K562 (cell line): ENCODE measurements at regions not wholly inside any gene's neighbourhood (a gene's known extent, or its start where the extent isn't known, plus 50 kb on each side); places are given as distances from the start of the nearest gene placed in this dataset.
A peak's percentile ranks its signal among the peaks of the same experiment; 100 is the strongest.

Experiments
- CEBPZ ChIP-seq: fragments of 150-350 bp; IDR thresholded peaks from 2 replicates; pipeline ENCODE4 v1.6.1; 2014; ENCODE audit warnings: low read depth, mild to moderate bottlenecking, low read length, borderline replicate concordance
- ETV5 ChIP-seq: sonication (generic); formaldehyde crosslinking; IDR thresholded peaks from 2 replicates; pipeline ENCODE4 v1.4.0; 2020; ENCODE audit warnings: low read depth, mild to moderate bottlenecking, missing genetic modification reagents
- MYC ChIP-seq, 2 experiments: fragments of 250-450 bp in 1 of 2; sonication (Bioruptor Pico) in 1 of 2; IDR thresholded peaks; 2 replicates each; pipeline versions ENCODE4 v1.5.1 to v1.6.1; 2012 to 2021; ENCODE audit warnings: low read depth in 2 of 2, borderline replicate concordance in 1 of 2, improper control_type of control experiment in 1 of 2, low read length in 1 of 2, mild to moderate bottlenecking in 1 of 2, moderate library complexity in 1 of 2
- RBFOX2 ChIP-seq: fragments of 200-400 bp; formaldehyde crosslinking; IDR thresholded peaks from 2 replicates; pipeline ENCODE4 v1.6.1; 2017; ENCODE audit warnings: low read depth, mild to moderate bottlenecking, low read length, moderate library complexity
- TRIM25 ChIP-seq: fragments of 450-650 bp; IDR thresholded peaks from 2 replicates; pipeline ENCODE4 v1.7.0; 2016; ENCODE audit warnings: borderline replicate concordance
- ZNF41 ChIP-seq: fragments of 250-450 bp; sonication (Bioruptor Pico); conservative IDR thresholded peaks from 2 replicates; pipeline ENCODE4 v1.4.0; 2020; ENCODE audit warnings: mild to moderate bottlenecking
- ZNF507 ChIP-seq: conservative IDR thresholded peaks from 2 replicates; pipeline ENCODE4 v1.6.1; 2017; ENCODE audit warnings: missing genetic modification characterization, missing compliant biosample characterization
- ZSCAN32 ChIP-seq: fragments of 450-650 bp; formaldehyde crosslinking; IDR thresholded peaks from 2 replicates; pipeline ENCODE4 v1.4.0; 2020; ENCODE audit warnings: mild to moderate bottlenecking, moderate library complexity
- TF ChIP-seq, protein P1 (sequence below): IDR thresholded peaks from 2 replicates; pipeline ENCODE4 v1.6.1; 2012; ENCODE audit warnings: low read depth, low read length, improper control_type of control experiment, borderline replicate concordance
- TF ChIP-seq, protein P2 (sequence below): sonication (generic); formaldehyde crosslinking; IDR thresholded peaks from 2 replicates; pipeline ENCODE4 v1.8.1; 2023; ENCODE audit warnings: mild to moderate bottlenecking, missing genetic modification reagents

DNA sequence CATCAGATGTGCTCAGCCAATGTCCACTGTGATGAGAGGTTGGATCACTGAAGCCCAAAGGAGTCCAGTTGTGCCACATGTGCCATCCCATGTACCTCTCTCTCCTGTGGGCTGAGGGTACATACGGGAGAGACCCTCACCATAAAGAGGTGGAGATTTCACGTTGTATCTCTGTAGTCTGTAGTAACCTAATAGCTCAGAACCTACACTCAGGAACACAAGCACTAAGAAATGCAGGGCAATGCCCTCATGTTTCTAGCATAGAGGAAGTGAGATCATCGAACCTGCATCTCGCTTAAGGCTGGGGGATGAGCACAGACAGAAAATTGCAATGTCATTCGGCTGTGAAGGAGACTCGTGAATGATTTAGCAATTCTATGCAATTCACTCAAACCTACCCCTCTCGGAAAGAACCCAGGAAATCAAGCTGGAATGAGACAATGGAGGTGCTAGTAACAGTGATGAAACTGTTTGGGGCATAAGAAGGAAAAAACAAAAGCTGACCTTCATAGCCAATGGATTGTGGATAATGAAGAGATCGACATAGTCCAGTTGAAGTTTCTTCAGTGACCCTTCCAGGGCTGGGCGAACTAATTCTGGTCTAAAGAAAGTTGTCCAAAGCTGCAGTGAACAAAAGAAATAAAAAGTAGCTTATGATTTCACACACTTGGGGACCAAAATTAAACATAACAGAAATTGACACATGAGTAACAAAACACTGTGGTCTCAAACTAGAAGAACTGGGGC is 80.3 kb upstream of the UCN3 start (continued):
- no peak for TF ChIP-seq CEBPZ
- no peak for TF ChIP-seq ZNF507 (tag)
- 0 out of 2 replicates have a peak, but pooled peaks have one; percentile 34 for TF ChIP-seq ETV5 (CRISPR knock-in tag)
- no peak; the same call in 1 of the 2 replicates for TF ChIP-seq MYC (IDR thresholded peaks at IDR 0.05; ENCODE audit: low read depth, low read length)
- TF ChIP-seq MYC (CRISPR knock-in tag; IDR thresholded peaks at IDR 0.05; ENCODE audit: borderline replicate concordance, low read depth), result no peak
- no peak for TF ChIP-seq TRIM25
- no peak for TF ChIP-seq ZNF41 (CRISPR knock-in tag)
- TF ChIP-seq ZSCAN32 (CRISPR knock-in tag), result no peak
- no peak for TF ChIP-seq RBFOX2
- TF ChIP-seq, protein P1, sequence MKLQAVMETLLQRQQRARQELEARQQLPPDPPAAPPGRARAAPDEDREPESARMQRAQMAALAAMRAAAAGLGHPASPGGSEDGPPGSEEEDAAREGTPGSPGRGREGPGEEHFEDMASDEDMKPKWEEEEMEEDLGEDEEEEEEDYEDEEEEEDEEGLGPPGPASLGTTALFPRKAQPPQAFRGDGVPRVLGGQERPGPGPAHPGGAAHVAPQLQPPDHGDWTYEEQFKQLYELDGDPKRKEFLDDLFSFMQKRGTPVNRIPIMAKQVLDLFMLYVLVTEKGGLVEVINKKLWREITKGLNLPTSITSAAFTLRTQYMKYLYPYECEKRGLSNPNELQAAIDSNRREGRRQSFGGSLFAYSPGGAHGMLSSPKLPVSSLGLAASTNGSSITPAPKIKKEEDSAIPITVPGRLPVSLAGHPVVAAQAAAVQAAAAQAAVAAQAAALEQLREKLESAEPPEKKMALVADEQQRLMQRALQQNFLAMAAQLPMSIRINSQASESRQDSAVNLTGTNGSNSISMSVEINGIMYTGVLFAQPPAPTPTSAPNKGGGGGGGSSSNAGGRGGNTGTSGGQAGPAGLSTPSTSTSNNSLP, result peak; percentile 62; the same call in 1 of the 2 replicates
- TF ChIP-seq, protein P2, sequence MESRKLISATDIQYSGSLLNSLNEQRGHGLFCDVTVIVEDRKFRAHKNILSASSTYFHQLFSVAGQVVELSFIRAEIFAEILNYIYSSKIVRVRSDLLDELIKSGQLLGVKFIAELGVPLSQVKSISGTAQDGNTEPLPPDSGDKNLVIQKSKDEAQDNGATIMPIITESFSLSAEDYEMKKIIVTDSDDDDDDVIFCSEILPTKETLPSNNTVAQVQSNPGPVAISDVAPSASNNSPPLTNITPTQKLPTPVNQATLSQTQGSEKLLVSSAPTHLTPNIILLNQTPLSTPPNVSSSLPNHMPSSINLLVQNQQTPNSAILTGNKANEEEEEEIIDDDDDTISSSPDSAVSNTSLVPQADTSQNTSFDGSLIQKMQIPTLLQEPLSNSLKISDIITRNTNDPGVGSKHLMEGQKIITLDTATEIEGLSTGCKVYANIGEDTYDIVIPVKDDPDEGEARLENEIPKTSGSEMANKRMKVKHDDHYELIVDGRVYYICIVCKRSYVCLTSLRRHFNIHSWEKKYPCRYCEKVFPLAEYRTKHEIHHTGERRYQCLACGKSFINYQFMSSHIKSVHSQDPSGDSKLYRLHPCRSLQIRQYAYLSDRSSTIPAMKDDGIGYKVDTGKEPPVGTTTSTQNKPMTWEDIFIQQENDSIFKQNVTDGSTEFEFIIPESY (CRISPR knock-in tag), result no peak
